Caco-2 (cell line): ENCODE measurements at regions not wholly inside any gene's neighbourhood (a gene's known extent, or its start where the extent isn't known, plus 50 kb on each side); places are given as distances from the start of the nearest gene placed in this dataset.

Source experiments
- BruUV-seq: library from RNA; stranded (reverse); fragments of 400-500 nt; replicated peaks from 2 replicates; lab custom pipeline; 2021; lab: Mats Ljungman, UMichigan
- CTCF ChIA-PET: fragments of 300-600 bp; sonication (Branson Sonifier 250); formaldehyde crosslinking; loops from one replicate; lab custom pipeline; 2022; ENCODE audit warnings: antibody characterized with exemption; lab: Charles Lee
- POLR2A ChIA-PET: fragments of 300-600 bp; sonication (Branson Sonifier 250); formaldehyde crosslinking; loops from one replicate; lab custom pipeline; 2022; ENCODE audit warnings: antibody characterized with exemption; lab: Charles Lee
- DNase-seq, 2 experiments: peaks; one replicate each; pipeline versions ENCODE4 v3.0.0 to v3.0.0-alpha.2; 2020 to 2022
- H3K27me3 ChIP-seq: replicated peaks from 2 replicates; pipeline ENCODE4 v1.6.0; 2011; ENCODE audit warnings: low read length; ENCODE audit not compliant: control insufficient read depth, insufficient read depth
- H3K36me3 ChIP-seq: 2 replicates; pipeline ENCODE4 v1.5.1; 2011; ENCODE audit warnings: low read length; ENCODE audit not compliant: control insufficient read depth, insufficient read depth
- H3K4me1 ChIP-seq: fragments of 250-450 bp; sonication (Bioruptor Pico); 2 replicates; pipeline ENCODE4 v1.5.1; 2020; ENCODE audit warnings: mild to moderate bottlenecking
- H3K4me3 ChIP-seq: 2 replicates; pipeline ENCODE4 v1.5.1; 2011; ENCODE audit warnings: low read depth, mild to moderate bottlenecking, control low read depth, low read length
- H3K9me3 ChIP-seq: fragments of 250-450 bp; sonication (Bioruptor Pico); 2 replicates; pipeline ENCODE4 v1.5.1; 2020; ENCODE audit warnings: mild to moderate bottlenecking, moderate library complexity
- H3K27ac Mint-ChIP-seq: one replicate; pipeline ENCODE4 v1.8.0; 2022; ENCODE audit warnings: mixed read lengths; ENCODE audit not compliant: unreplicated experiment
- H3K27me3 Mint-ChIP-seq: one replicate; pipeline ENCODE4 v1.8.0; 2022; ENCODE audit warnings: mixed read lengths; ENCODE audit not compliant: insufficient read depth, unreplicated experiment
- H3K36me3 Mint-ChIP-seq: one replicate; pipeline ENCODE4 v1.8.0; 2022; ENCODE audit warnings: mild to moderate bottlenecking, mixed read lengths; ENCODE audit not compliant: insufficient read depth, unreplicated experiment
- H3K4me1 Mint-ChIP-seq: one replicate; pipeline ENCODE4 v1.8.0; 2022; ENCODE audit warnings: low read depth, mixed read lengths; ENCODE audit not compliant: unreplicated experiment
- H3K4me3 Mint-ChIP-seq: one replicate; pipeline ENCODE4 v1.8.0; 2022; ENCODE audit warnings: mild to moderate bottlenecking, moderate library complexity, mixed read lengths; ENCODE audit not compliant: unreplicated experiment
- H3K9me3 Mint-ChIP-seq: one replicate; pipeline ENCODE4 v1.8.0; 2022; ENCODE audit warnings: mixed read lengths; ENCODE audit not compliant: unreplicated experiment
- intact Hi-C: fragments of 100-400 bp; cut with micrococcal nuclease; formaldehyde crosslinking; loops from one replicate; pipeline ENCODE4 v1.10.0; 2022; ENCODE audit not compliant: unreplicated experiment
- TF ChIP-seq, protein P1 (sequence below), 2 experiments: fragments of 200-600 bp in 1 of 2; IDR thresholded peaks; 1 replicate in 1 of 2; 2 replicates in 1 of 2; pipeline versions ENCODE4 v1.5.1 to v1.8.0; 2011 to 2022; ENCODE audit warnings: antibody characterized with exemption in 1 of 2, control low read depth in 1 of 2, inconsistent platforms in 1 of 2, low read depth in 1 of 2, low read length in 1 of 2, mild to moderate bottlenecking in 1 of 2, moderate library complexity in 1 of 2; ENCODE audit not compliant: insufficient read depth in 1 of 2, severe bottlenecking in 1 of 2, unreplicated experiment in 1 of 2

- no peaks in the 10 kb centered on the region for H3K36me3 Mint-ChIP-seq
- no peak overlapping the region for H3K4me3 Mint-ChIP-seq
- Histone ChIP-seq H3K4me1 (no peaks in the 10 kb centered on the region), H3K9me3 (no peaks in the 10 kb centered on the region), H3K4me3 (no peak overlapping the region), H3K27me3 (no peaks in the 10 kb centered on the region), H3K36me3 (no peaks in the 10 kb centered on the region)
- intact Hi-C loops: no loop called here
- BruUV-seq: no TSS peak
- peaks cover 9% of the 10 kb centered on the region for H3K9me3 Mint-ChIP-seq
- TF ChIP-seq, protein P1, sequence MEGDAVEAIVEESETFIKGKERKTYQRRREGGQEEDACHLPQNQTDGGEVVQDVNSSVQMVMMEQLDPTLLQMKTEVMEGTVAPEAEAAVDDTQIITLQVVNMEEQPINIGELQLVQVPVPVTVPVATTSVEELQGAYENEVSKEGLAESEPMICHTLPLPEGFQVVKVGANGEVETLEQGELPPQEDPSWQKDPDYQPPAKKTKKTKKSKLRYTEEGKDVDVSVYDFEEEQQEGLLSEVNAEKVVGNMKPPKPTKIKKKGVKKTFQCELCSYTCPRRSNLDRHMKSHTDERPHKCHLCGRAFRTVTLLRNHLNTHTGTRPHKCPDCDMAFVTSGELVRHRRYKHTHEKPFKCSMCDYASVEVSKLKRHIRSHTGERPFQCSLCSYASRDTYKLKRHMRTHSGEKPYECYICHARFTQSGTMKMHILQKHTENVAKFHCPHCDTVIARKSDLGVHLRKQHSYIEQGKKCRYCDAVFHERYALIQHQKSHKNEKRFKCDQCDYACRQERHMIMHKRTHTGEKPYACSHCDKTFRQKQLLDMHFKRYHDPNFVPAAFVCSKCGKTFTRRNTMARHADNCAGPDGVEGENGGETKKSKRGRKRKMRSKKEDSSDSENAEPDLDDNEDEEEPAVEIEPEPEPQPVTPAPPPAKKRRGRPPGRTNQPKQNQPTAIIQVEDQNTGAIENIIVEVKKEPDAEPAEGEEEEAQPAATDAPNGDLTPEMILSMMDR (IDR thresholded peaks at IDR 0.05; ENCODE audit: insufficient read depth in 1 of 2, low read depth in 1 of 2, low read length in 1 of 2, severe bottlenecking in 1 of 2, unreplicated experiment in 1 of 2): no peak
- peak in 1 of 2 experiments; percentile 12 for DNase-seq
- no peaks in the 10 kb centered on the region for H3K4me1 Mint-ChIP-seq
- POLR2A ChIA-PET: no interaction called here
- H3K27me3 Mint-ChIP-seq: no peaks in the 10 kb centered on the region
- H3K27ac Mint-ChIP-seq: no peak overlapping the region
- CTCF ChIA-PET: interaction anchor here (0.6 kb wide), 1 partner anchor 476 kb away, joined by 3 read pairs; no protein-coding TSS in a partner anchor
Observed at GRCh38 chr14:101241807-101242278, 319.5 kb upstream of the DIO3 start.

GRCh38 chr14:101242442-101243385, 318.6 kb upstream of the DIO3 start:
- Mint-ChIP-seq H3K4me1 (no peaks in the 10 kb centered on the region), H3K36me3 (no peaks in the 10 kb centered on the region), H3K9me3 (peaks cover 9% of the 10 kb centered on the region), H3K4me3 (no peak overlapping the region), H3K27me3 (no peaks in the 10 kb centered on the region), H3K27ac (no peak overlapping the region)
- no TSS peak for BruUV-seq
- ChIA-PET POLR2A (no interaction called here), CTCF (interaction anchor here (0.6 kb wide), 1 partner anchor 346 kb away, joined by 3 read pairs; no protein-coding TSS in a partner anchor)
- intact Hi-C loops: no loop called here
- Histone ChIP-seq H3K4me1 (no peaks in the 10 kb centered on the region), H3K27me3 (no peaks in the 10 kb centered on the region), H3K36me3 (no peaks in the 10 kb centered on the region), H3K9me3 (no peaks in the 10 kb centered on the region), H3K4me3 (no peak overlapping the region)
- DNase-seq: peak in 1 of 2 experiments; percentile 20
- TF ChIP-seq, protein P1 (IDR thresholded peaks at IDR 0.05; ENCODE audit: insufficient read depth in 1 of 2, low read depth in 1 of 2, low read length in 1 of 2, severe bottlenecking in 1 of 2, unreplicated experiment in 1 of 2): no peak

DNA sequence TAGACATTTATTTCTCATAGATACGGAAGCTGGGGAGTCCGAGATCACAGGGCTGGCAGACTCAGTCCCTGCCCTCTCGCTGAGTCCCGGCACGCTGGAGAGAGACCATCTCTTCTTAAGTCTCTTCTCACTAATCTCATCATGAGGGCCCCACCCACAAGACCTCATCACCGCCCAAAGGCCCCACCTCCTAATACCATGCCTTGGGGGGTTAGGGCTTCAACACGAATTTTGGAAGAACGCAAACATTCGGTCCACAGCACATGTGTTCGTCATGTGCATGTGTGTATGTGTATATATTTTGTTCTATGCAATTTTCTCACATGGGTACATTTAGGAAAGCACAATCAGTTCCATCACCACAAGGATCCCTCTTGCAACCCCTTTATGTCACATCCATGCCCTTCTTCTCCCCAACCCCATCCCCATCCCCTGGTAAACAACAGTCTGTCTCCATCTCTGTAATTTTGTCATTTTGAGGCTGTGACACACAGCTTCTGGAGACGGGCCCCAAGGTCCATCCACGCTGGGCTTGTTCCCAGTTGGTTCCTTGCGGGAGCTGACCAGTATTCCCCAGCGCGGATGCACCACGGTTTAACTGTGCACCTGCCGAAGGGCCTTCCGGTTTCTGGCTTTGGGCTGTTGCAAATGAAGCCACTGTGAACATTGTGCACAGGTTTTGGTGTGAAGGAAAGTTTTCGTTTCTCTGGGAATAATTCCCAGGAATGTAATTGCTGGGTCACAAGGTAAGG, 317.5 kb upstream of the DIO3 start:
- Histone ChIP-seq H3K9me3 (no peaks in the 10 kb centered on the region), H3K27me3 (no peaks in the 10 kb centered on the region), H3K4me1 (no peaks in the 10 kb centered on the region), H3K36me3 (no peaks in the 10 kb centered on the region), H3K4me3 (no peak overlapping the region)
- peaks cover 9% of the 10 kb centered on the region for H3K9me3 Mint-ChIP-seq
- DNase-seq: peak in 1 of 2 experiments; percentile 4
- intact Hi-C loops: no loop called here
- CTCF ChIA-PET: no interaction called here
- H3K36me3 Mint-ChIP-seq: no peaks in the 10 kb centered on the region
- no peak overlapping the region for H3K27ac Mint-ChIP-seq
- POLR2A ChIA-PET: no interaction called here
- H3K27me3 Mint-ChIP-seq: no peaks in the 10 kb centered on the region
- H3K4me1 Mint-ChIP-seq: no peaks in the 10 kb centered on the region
- TF ChIP-seq, protein P1 (IDR thresholded peaks at IDR 0.05; ENCODE audit: insufficient read depth in 1 of 2, low read depth in 1 of 2, low read length in 1 of 2, severe bottlenecking in 1 of 2, unreplicated experiment in 1 of 2): no peak
- no TSS peak for BruUV-seq
- no peak overlapping the region for H3K4me3 Mint-ChIP-seq
